Mesenchymal stem cell (in vitro differentiated cells and primary cell): ENCODE measurements at regions not wholly inside any gene's neighbourhood (a gene's known extent, or its start where the extent isn't known, plus 50 kb on each side); places are given as distances from the start of the nearest gene placed in this dataset.
A peak's percentile ranks its signal among the peaks of the same experiment; 100 is the strongest.

Experiments used
- DNase-seq: peaks from one replicate; pipeline ENCODE4 v3.0.0-alpha.2; 2013
- H2AFZ ChIP-seq: one replicate; pipeline ENCODE4 v1.6.1; 2013; ENCODE audit warnings: low read depth, mild to moderate bottlenecking, control low read depth, inconsistent platforms, low read length, moderate library complexity
- H2AK5ac ChIP-seq: 2 replicates; pipeline ENCODE4 v1.6.1; 2013; ENCODE audit warnings: low read length, moderate library complexity, mild to moderate bottlenecking, inconsistent platforms; ENCODE audit not compliant: severe bottlenecking
- H2BK120ac ChIP-seq: one replicate; pipeline ENCODE4 v1.6.1; 2013; ENCODE audit warnings: low read depth, mild to moderate bottlenecking, inconsistent platforms, low read length, moderate library complexity
- H2BK12ac ChIP-seq, 2 experiments: one replicate each; pipeline ENCODE4 v1.6.1; 2013; ENCODE audit warnings: inconsistent platforms in 2 of 2, low read length in 2 of 2, mild to moderate bottlenecking in 2 of 2, moderate library complexity in 2 of 2, control low read depth in 1 of 2
- H2BK15ac ChIP-seq: one replicate; pipeline ENCODE4 v1.6.1; 2013; ENCODE audit warnings: mild to moderate bottlenecking, low read depth, inconsistent platforms; ENCODE audit not compliant: poor library complexity, severe bottlenecking
- H2BK5ac ChIP-seq: 2 replicates; pipeline ENCODE4 v1.6.1; 2013; ENCODE audit warnings: low read depth, mild to moderate bottlenecking, low read length, control low read depth, inconsistent platforms; ENCODE audit not compliant: poor library complexity, severe bottlenecking
- H3K14ac ChIP-seq, 2 experiments: one replicate each; pipeline ENCODE4 v1.6.1; 2013; ENCODE audit warnings: inconsistent platforms in 2 of 2, low read length in 2 of 2, control low read depth in 1 of 2, mild to moderate bottlenecking in 1 of 2, moderate library complexity in 1 of 2
- H3K18ac ChIP-seq, 2 experiments: one replicate each; pipeline ENCODE4 v1.6.1; 2013; ENCODE audit warnings: inconsistent platforms in 2 of 2, low read length in 2 of 2, control low read depth in 1 of 2, low read depth in 1 of 2, mild to moderate bottlenecking in 1 of 2
- H3K23ac ChIP-seq, 2 experiments: one replicate each; pipeline ENCODE4 v1.6.1; 2013; ENCODE audit warnings: inconsistent platforms in 2 of 2, low read length in 2 of 2, mild to moderate bottlenecking in 2 of 2, moderate library complexity in 2 of 2, control low read depth in 1 of 2
- H3K27ac ChIP-seq: 2 replicates; pipeline ENCODE4 v1.5.1; 2013; ENCODE audit warnings: mild to moderate bottlenecking, moderate library complexity, low read length, control low read depth, inconsistent platforms; ENCODE audit not compliant: poor library complexity, severe bottlenecking
- H3K27me3 ChIP-seq, 2 experiments: 2 replicates each; pipeline versions ENCODE4 v1.6.1 to v1.7.0; 2013; ENCODE audit warnings: low read length in 2 of 2, mild to moderate bottlenecking in 2 of 2, moderate library complexity in 2 of 2, control low read depth in 1 of 2, inconsistent platforms in 1 of 2; ENCODE audit not compliant: control insufficient read depth in 1 of 2, insufficient read depth in 1 of 2
- H3K36me3 ChIP-seq, 2 experiments: 2 replicates each; pipeline versions ENCODE4 v1.6.1 to v1.7.0; 2013; ENCODE audit warnings: low read length in 2 of 2, control low read depth in 1 of 2, inconsistent platforms in 1 of 2, low read depth in 1 of 2, mild to moderate bottlenecking in 1 of 2; ENCODE audit not compliant: insufficient read depth in 2 of 2, control insufficient read depth in 1 of 2
- H3K4ac ChIP-seq, 2 experiments: one replicate each; pipeline ENCODE4 v1.6.1; 2013; ENCODE audit warnings: inconsistent platforms in 2 of 2, low read length in 2 of 2, mild to moderate bottlenecking in 2 of 2, moderate library complexity in 2 of 2, control low read depth in 1 of 2, low read depth in 1 of 2
- H3K4me1 ChIP-seq: 2 replicates; pipeline ENCODE4 v1.6.1; 2013; ENCODE audit warnings: low read depth, low read length, control low read depth; ENCODE audit not compliant: control insufficient read depth, insufficient read depth
- H3K4me2 ChIP-seq: 2 replicates; pipeline ENCODE4 v1.6.1; 2013; ENCODE audit warnings: low read length, mild to moderate bottlenecking, inconsistent platforms; ENCODE audit not compliant: poor library complexity, severe bottlenecking
- H3K4me3 ChIP-seq, 2 experiments: 2 replicates each; pipeline versions ENCODE4 v1.5.1 to v1.7.0; 2013; ENCODE audit warnings: low read length in 2 of 2, mild to moderate bottlenecking in 2 of 2, control low read depth in 1 of 2, low read depth in 1 of 2; ENCODE audit not compliant: insufficient read depth in 1 of 2
- H3K79me1 ChIP-seq: replicated peaks from 2 replicates; pipeline ENCODE4 v1.6.1; 2013; ENCODE audit warnings: mild to moderate bottlenecking, control low read depth, low read length, inconsistent platforms; ENCODE audit not compliant: poor library complexity, severe bottlenecking
- H3K9ac ChIP-seq: 2 replicates; pipeline ENCODE4 v1.7.0; 2013; ENCODE audit warnings: mild to moderate bottlenecking, low read length, moderate library complexity
- H3K9me3 ChIP-seq: 2 replicates; pipeline ENCODE4 v1.7.0; 2013; ENCODE audit warnings: mild to moderate bottlenecking, low read length; ENCODE audit not compliant: control insufficient read depth
- H4K8ac ChIP-seq: one replicate; pipeline ENCODE4 v1.6.1; 2013; ENCODE audit warnings: inconsistent platforms, mild to moderate bottlenecking, low read length, moderate library complexity
- H4K91ac ChIP-seq: one replicate; pipeline ENCODE4 v1.6.1; 2013; ENCODE audit warnings: mild to moderate bottlenecking, low read length, inconsistent platforms
- WGBS: methylation state at CpG from one replicate; pipeline ENCODE4 v1.1.7; 2013; ENCODE audit warnings: mixed read lengths; 5-methylcytosine and 5-hydroxymethylcytosine counted together

DNA sequence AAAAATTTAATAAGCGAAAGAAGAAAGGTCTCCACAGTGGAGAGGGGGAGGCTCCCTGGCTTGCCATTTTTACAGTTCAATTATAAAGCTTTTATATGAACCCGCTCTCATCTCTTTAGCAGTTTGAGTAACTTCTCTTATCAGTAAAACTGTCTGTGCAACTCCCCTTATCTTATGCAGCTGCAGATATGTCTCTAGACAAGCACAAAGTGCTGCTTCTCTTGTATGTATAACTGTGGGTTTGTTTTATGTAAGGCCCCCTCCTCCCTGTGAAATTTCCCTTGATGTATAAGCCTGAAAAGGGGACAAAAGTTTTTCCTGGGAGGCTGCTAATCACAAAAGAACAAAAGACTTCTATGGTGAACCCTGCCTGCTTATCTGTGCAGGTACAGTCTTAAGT, 90.2 kb upstream of the USP9Y start:
- Histone ChIP-seq H3K4me1 (no peaks in the 10 kb centered on the region), H2AK5ac (no peak overlapping the region), H4K8ac (no peak overlapping the region), H2BK15ac (no peak overlapping the region), H3K4me3 (no peak overlapping the region), H3K18ac (no peak overlapping the region), H3K79me1 (no peaks in the 10 kb centered on the region), H3K27me3 (no peaks in the 10 kb centered on the region), H3K9me3 (no peaks in the 10 kb centered on the region), H3K36me3 (no peaks in the 10 kb centered on the region), H3K4me2 (no peak overlapping the region), H2AFZ (no peak overlapping the region), H2BK120ac (no peak overlapping the region), H3K27ac (no peak overlapping the region), H3K4ac (no peak overlapping the region), H3K14ac (no peak overlapping the region), H2BK12ac (no peak overlapping the region), H4K91ac (no peak overlapping the region), H2BK5ac (no peak overlapping the region), H3K9ac (no peak overlapping the region), H3K23ac (no peak overlapping the region)
- no peak for DNase-seq
- WGBS, result no CpG with 5 or more reads among the region's 2 CpGs

DNA sequence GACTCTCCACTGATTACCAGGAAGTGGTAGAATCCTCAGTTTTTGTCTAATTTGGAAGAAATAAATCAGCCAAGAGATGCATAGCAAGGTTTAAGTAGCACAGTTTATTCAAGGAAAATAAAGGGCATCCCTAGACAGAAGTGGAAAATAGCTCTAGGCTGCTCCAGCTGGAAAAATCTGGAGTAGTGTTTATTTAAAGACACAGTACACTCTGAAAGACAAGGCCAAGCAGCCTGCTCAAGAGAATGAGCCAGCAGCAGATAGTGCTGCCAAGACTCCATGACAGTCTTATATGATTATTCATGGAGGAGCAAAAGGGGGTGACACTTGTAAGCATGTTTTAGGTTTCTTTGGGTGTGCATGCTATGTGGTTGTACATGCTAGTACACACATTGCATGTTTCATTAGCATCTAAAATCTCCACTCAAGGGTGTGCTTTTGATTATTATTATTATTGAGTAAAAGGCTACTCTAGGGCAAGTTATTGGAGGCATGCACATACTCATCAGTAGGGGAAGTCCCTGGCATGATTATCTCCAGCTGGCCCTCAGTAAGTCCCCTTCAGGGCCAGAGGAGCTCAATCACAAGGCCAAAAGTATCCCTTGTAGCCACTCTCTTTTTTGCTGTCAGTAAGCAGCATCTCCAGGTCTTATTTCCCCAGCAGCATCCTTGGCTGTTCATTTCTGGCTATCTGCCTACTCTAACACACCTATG, 85.1 kb upstream of the USP9Y start:
- Histone ChIP-seq H2BK12ac (no peak overlapping the region), H3K9ac (no peak overlapping the region), H4K8ac (no peak overlapping the region), H2BK120ac (no peak overlapping the region), H3K4me1 (no peaks in the 10 kb centered on the region), H3K27me3 (no peaks in the 10 kb centered on the region), H2BK15ac (no peak overlapping the region), H2AFZ (no peak overlapping the region), H4K91ac (no peak overlapping the region), H3K18ac (no peak overlapping the region), H3K23ac (no peak overlapping the region), H2BK5ac (no peak overlapping the region), H3K14ac (no peak overlapping the region), H3K36me3 (no peaks in the 10 kb centered on the region), H3K4me2 (no peak overlapping the region), H3K4me3 (no peak overlapping the region), H3K27ac (no peak overlapping the region), H3K4ac (no peak overlapping the region), H3K9me3 (no peaks in the 10 kb centered on the region), H3K79me1 (no peaks in the 10 kb centered on the region), H2AK5ac (no peak overlapping the region)
- peak; percentile 24 for DNase-seq

- H3K14ac ChIP-seq, result no peak overlapping the region
- H2AK5ac ChIP-seq, result no peak overlapping the region
- H3K4me2 ChIP-seq, result no peak overlapping the region
- H4K91ac ChIP-seq, result no peak overlapping the region
- H3K27ac ChIP-seq, result no peak overlapping the region
- no peak overlapping the region for H3K23ac ChIP-seq
- no peaks in the 10 kb centered on the region for H3K9me3 ChIP-seq
- no peak overlapping the region for H3K18ac ChIP-seq
- H2BK12ac ChIP-seq, result no peak overlapping the region
- H2BK15ac ChIP-seq, result no peak overlapping the region
- no peaks in the 10 kb centered on the region for H3K36me3 ChIP-seq
- no peak overlapping the region for H3K4me3 ChIP-seq
- peaks cover 3% of the 10 kb centered on the region for H3K4me1 ChIP-seq
- H3K79me1 ChIP-seq, result no peaks in the 10 kb centered on the region
- WGBS, result 62% methylated on average over 14 of the region's 16 CpGs
- H4K8ac ChIP-seq, result no peak overlapping the region
- H3K4ac ChIP-seq, result no peak overlapping the region
- H3K27me3 ChIP-seq, result no peaks in the 10 kb centered on the region
- no peak overlapping the region for H2BK5ac ChIP-seq
- no peak overlapping the region for H2AFZ ChIP-seq
- H2BK120ac ChIP-seq, result no peak overlapping the region
- peak; percentile 38 for DNase-seq
- H3K9ac ChIP-seq, result no peak overlapping the region
These were observed 79.5 kb upstream of the USP9Y start for GRCh38 chrY:12621454-12622081.

- Histone ChIP-seq H3K14ac (no peak overlapping the region), H2AFZ (no peak overlapping the region), H2BK120ac (no peak overlapping the region), H2AK5ac (no peak overlapping the region), H3K18ac (no peak overlapping the region), H3K23ac (no peak overlapping the region), H2BK5ac (no peak overlapping the region), H4K91ac (no peak overlapping the region), H3K4ac (no peak overlapping the region), H3K4me3 (no peak overlapping the region), H3K36me3 (no peaks in the 10 kb centered on the region), H4K8ac (no peak overlapping the region), H3K27me3 (no peaks in the 10 kb centered on the region), H3K79me1 (no peaks in the 10 kb centered on the region), H3K27ac (no peak overlapping the region), H3K9ac (no peak overlapping the region), H3K9me3 (no peaks in the 10 kb centered on the region), H3K4me1 (peaks cover 3% of the 10 kb centered on the region), H2BK12ac (no peak overlapping the region), H3K4me2 (no peak overlapping the region), H2BK15ac (no peak overlapping the region)
- DNase-seq, result no peak
- no CpG with 5 or more reads among the region's 1 CpG for WGBS
These were observed 77.8 kb upstream of the USP9Y start for GRCh38 chrY:12623204-12623603.
